HCT116 (cell line): ENCODE measurements at regions not wholly inside any gene's neighbourhood (a gene's known extent, or its start where the extent isn't known, plus 50 kb on each side); places are given as distances from the start of the nearest gene placed in this dataset.

Source experiments
- CTCF ChIP-seq, 3 experiments: fragments of 200-600 bp in 1 of 3; sonication (generic) in 1 of 3; IDR thresholded peaks in 2 of 3; conservative IDR thresholded peaks in 1 of 3; 2 replicates each; pipeline ENCODE4 v1.5.1; 2012 to 2017; ENCODE audit warnings: low read depth in 2 of 3, low read length in 2 of 3, antibody characterized with exemption in 1 of 3, borderline replicate concordance in 1 of 3, control low read depth in 1 of 3, mild to moderate bottlenecking in 1 of 3, mixed read lengths in 1 of 3, mixed run types in 1 of 3, moderate library complexity in 1 of 3; ENCODE audit not compliant: insufficient read depth in 1 of 3
- EGR1 ChIP-seq: IDR thresholded peaks from 2 replicates; pipeline ENCODE4 v1.6.1; 2012; ENCODE audit warnings: low read depth
- EZH2 ChIP-seq: fragments of 200-600 bp; sonication (generic); IDR thresholded peaks from 2 replicates; pipeline ENCODE4 v1.6.1; 2017; ENCODE audit warnings: antibody characterized with exemption, mixed run types
- FOSL1 ChIP-seq: IDR thresholded peaks from 2 replicates; pipeline ENCODE4 v1.6.1; 2012; ENCODE audit warnings: low read depth
- POLR2A ChIP-seq: IDR thresholded peaks from 2 replicates; pipeline ENCODE4 v1.7.0; 2011; ENCODE audit warnings: borderline replicate concordance; ENCODE audit not compliant: insufficient read depth, insufficient read length; ENCODE audit errors: extremely low read depth
- RAD21 ChIP-seq: IDR thresholded peaks from 2 replicates; pipeline ENCODE4 v1.6.1; 2012; ENCODE audit warnings: low read depth, mild to moderate bottlenecking
- REST ChIP-seq: IDR thresholded peaks from 2 replicates; pipeline ENCODE4 v1.6.1; 2012; ENCODE audit warnings: low read depth
- SIN3A ChIP-seq: IDR thresholded peaks from 2 replicates; pipeline ENCODE4 v1.6.1; 2012; ENCODE audit warnings: low read depth
- SP1 ChIP-seq: IDR thresholded peaks from 2 replicates; pipeline ENCODE4 v1.6.1; 2012; ENCODE audit warnings: low read depth
- TF ChIP-seq, protein P1 (sequence below): IDR thresholded peaks from 2 replicates; pipeline ENCODE4 v1.6.1; 2012

GRCh38 chr17:77451894-77452852 is 311.4 kb downstream of the SEC14L1 start:
- TF ChIP-seq EZH2 (no peak), POLR2A (no peak), REST (no peak), CTCF (IDR thresholded peaks at IDR 0.05 in 2 of 3, conservative IDR thresholded peaks at IDR 0.05 in 1 of 3; ENCODE audit: borderline replicate concordance in 1 of 3, insufficient read depth in 1 of 3, low read depth in 2 of 3, low read length in 2 of 3) (no peak), SIN3A (no peak), EGR1 (no peak), RAD21 (no peak), SP1 (no peak), FOSL1 (no peak)
- TF ChIP-seq, protein P1, sequence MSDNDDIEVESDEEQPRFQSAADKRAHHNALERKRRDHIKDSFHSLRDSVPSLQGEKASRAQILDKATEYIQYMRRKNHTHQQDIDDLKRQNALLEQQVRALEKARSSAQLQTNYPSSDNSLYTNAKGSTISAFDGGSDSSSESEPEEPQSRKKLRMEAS: no peak
